Karpas-422 (cell line): ENCODE measurements at regions not wholly inside any gene's neighbourhood (a gene's known extent, or its start where the extent isn't known, plus 50 kb on each side); places are given as distances from the start of the nearest gene placed in this dataset.

Experiments used
- DNase-seq: peaks from one replicate; pipeline ENCODE4 v3.0.0-alpha.2; 2015
- H2AFZ ChIP-seq: fragments of 200-600 bp; sonication (generic); 2 replicates; pipeline ENCODE4 v1.6.1; 2014; ENCODE audit warnings: antibody characterized with exemption, low read length, mixed read lengths
- H3K27ac ChIP-seq: fragments of 200-600 bp; sonication (generic); 2 replicates; pipeline ENCODE4 v1.5.1; 2014; ENCODE audit warnings: mild to moderate bottlenecking, low read length, moderate library complexity
- H3K27me3 ChIP-seq: fragments of 200-600 bp; sonication (generic); 2 replicates; pipeline ENCODE4 v1.6.1; 2014; ENCODE audit warnings: low read length, mixed read lengths
- H3K36me3 ChIP-seq: fragments of 200-600 bp; sonication (generic); 2 replicates; pipeline ENCODE4 v1.6.1; 2014; ENCODE audit warnings: low read length, mixed read lengths; ENCODE audit not compliant: insufficient read depth
- H3K4me1 ChIP-seq: fragments of 200-600 bp; sonication (generic); 2 replicates; pipeline ENCODE4 v1.6.1; 2014; ENCODE audit warnings: mild to moderate bottlenecking, low read length, mixed read lengths
- H3K4me2 ChIP-seq: fragments of 200-600 bp; sonication (generic); 2 replicates; pipeline ENCODE4 v1.6.1; 2014; ENCODE audit warnings: low read length, low read depth, mild to moderate bottlenecking; ENCODE audit not compliant: poor library complexity, severe bottlenecking
- H3K4me3 ChIP-seq: fragments of 200-600 bp; sonication (generic); 2 replicates; pipeline ENCODE4 v1.5.1; 2014; ENCODE audit warnings: mild to moderate bottlenecking, antibody characterized with exemption, low read length, mixed read lengths
- H3K79me2 ChIP-seq: fragments of 200-600 bp; sonication (generic); 2 replicates; pipeline ENCODE4 v1.6.1; 2014; ENCODE audit warnings: mild to moderate bottlenecking, low read length, mixed read lengths
- H3K9ac ChIP-seq: fragments of 200-600 bp; sonication (generic); 2 replicates; pipeline ENCODE4 v1.6.0; 2014; ENCODE audit warnings: low read length
- H3K9me2 ChIP-seq: fragments of 200-600 bp; sonication (generic), shearing (Covaris generic); replicated peaks from 2 replicates; pipeline ENCODE4 v1.6.0; 2014; ENCODE audit warnings: mild to moderate bottlenecking, low read length, moderate library complexity; ENCODE audit not compliant: insufficient read depth
- H3K9me3 ChIP-seq: fragments of 300-700, 200-600 bp; sonication (generic); 2 replicates; pipeline ENCODE4 v1.6.1; 2014; ENCODE audit warnings: low read length, mixed read lengths
- H4K20me1 ChIP-seq: fragments of 200-600 bp; sonication (generic); 2 replicates; pipeline ENCODE4 v1.6.1; 2014; ENCODE audit warnings: mild to moderate bottlenecking, antibody characterized with exemption, low read length, low read depth; ENCODE audit not compliant: insufficient read depth

DNA sequence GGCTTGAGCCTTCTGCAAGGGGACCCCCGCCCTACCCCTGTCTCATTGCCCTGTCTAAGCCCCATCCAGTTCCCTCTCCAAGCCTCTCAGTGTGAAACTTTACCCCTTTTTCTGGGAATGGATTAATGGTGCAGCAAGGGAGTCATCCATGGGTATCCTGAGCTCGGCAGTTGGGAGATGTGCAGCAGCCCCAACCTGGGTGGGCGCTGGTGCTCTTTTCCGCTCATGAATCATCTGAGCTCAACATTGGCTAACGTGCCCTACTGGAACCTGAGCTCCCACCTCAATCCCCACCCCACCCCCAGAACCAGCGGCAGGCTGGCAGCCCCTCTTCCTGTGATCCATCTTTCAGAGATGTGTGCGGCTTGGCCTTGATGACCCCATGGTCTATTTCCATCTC lies 130.3 kb upstream of the MSX1 start:
- no peak for DNase-seq
- no peaks in the 10 kb centered on the region for H3K9me2 ChIP-seq
- no peaks in the 10 kb centered on the region for H3K79me2 ChIP-seq
- no peak overlapping the region for H3K4me2 ChIP-seq
- H3K27me3 ChIP-seq: no peaks in the 10 kb centered on the region
- H3K36me3 ChIP-seq: no peaks in the 10 kb centered on the region; the same call in 1 of the 2 replicates
- no peak overlapping the region for H2AFZ ChIP-seq
- no peaks in the 10 kb centered on the region for H3K4me1 ChIP-seq
- peaks cover 30% of the 10 kb centered on the region for H3K9me3 ChIP-seq
- no peak overlapping the region for H3K4me3 ChIP-seq
- H3K9ac ChIP-seq: no peak overlapping the region
- H3K27ac ChIP-seq: no peak overlapping the region
- H4K20me1 ChIP-seq: 0 out of 2 replicates have a peak, but pooled peaks cover 2% of the 10 kb centered on the region

DNA sequence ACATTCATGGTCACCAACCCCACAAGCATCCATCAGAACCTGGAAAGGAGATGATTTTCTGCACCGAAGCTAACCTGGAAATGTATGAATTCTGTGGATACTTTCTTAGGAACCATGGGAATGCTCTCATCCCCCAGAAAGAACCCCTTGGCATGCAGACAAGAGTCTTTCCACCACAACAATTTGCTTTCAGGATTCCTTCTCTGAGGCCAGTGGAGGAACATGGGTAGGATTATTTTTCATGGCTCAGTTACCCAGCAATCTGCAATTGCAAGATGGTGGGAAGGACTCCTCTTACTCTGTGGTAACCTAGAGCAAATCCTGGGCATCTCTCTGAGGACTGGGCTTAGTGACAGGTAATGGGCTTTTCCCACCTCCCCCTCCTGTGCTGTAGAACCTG lies 131.9 kb upstream of the MSX1 start:
- H3K9ac ChIP-seq: no peak overlapping the region
- H3K4me1 ChIP-seq: no peaks in the 10 kb centered on the region
- no peak overlapping the region for H3K27ac ChIP-seq
- no peak overlapping the region for H3K4me2 ChIP-seq
- no peaks in the 10 kb centered on the region; the same call in 1 of the 2 replicates for H3K36me3 ChIP-seq
- H3K27me3 ChIP-seq: no peaks in the 10 kb centered on the region
- H3K9me2 ChIP-seq: no peaks in the 10 kb centered on the region
- no peak overlapping the region for H3K4me3 ChIP-seq
- no peaks in the 10 kb centered on the region for H4K20me1 ChIP-seq
- no peaks in the 10 kb centered on the region for H3K79me2 ChIP-seq
- H2AFZ ChIP-seq: no peak overlapping the region
- no peak for DNase-seq
- H3K9me3 ChIP-seq: peaks cover 31% of the 10 kb centered on the region

DNA sequence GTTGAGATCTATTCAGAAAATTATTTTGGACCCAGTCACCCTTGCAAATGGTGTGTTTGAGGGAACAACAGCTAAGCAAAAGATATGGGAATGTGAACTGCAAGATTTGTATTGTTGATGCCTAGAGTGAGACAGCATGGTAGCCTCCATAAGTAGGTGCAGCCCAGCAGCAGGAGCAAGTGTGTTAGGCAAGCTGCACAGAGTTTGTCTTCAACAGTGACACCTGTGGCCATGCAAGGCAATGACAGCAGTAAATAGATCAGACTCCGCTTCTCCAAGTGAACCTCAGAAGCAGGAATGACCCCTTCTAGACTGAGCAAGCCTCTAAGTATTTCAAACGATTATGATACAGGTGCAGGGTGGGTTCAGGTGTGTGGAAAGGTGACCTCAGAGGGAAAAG lies 133.4 kb upstream of the MSX1 start:
- Histone ChIP-seq H3K79me2 (no peaks in the 10 kb centered on the region), H4K20me1 (no peaks in the 10 kb centered on the region), H3K9ac (no peak overlapping the region), H3K27ac (no peak overlapping the region), H3K4me3 (no peak overlapping the region), H3K4me1 (no peaks in the 10 kb centered on the region), H3K27me3 (no peaks in the 10 kb centered on the region), H3K9me2 (no peaks in the 10 kb centered on the region), H3K4me2 (no peak overlapping the region), H3K9me3 (peaks cover 31% of the 10 kb centered on the region), H2AFZ (no peak overlapping the region), H3K36me3 (no peaks in the 10 kb centered on the region; the same call in 1 of the 2 replicates)
- DNase-seq: no peak

DNA sequence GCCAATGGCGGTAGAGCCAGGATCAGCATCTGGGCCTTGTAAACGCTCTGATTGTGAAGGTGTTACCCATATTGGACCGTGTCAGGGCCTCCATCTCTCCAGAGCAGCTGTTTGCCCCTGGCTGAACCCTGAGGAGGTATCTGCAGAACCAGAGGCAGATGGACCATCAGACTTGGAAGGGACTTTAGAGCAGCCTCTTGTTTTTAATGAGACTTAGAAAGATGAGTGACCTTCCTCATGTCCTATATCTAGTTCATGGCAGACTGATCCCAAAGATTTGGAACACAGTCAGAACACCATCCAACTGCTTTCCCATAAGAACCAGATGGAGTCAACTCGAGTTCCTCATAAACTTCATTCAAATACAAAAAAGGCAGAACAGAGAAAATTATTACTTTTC lies 135.1 kb upstream of the MSX1 start:
- Histone ChIP-seq H3K9ac (no peak overlapping the region), H3K79me2 (no peaks in the 10 kb centered on the region), H3K9me2 (no peaks in the 10 kb centered on the region), H3K4me2 (no peak overlapping the region), H3K36me3 (no peaks in the 10 kb centered on the region; the same call in 1 of the 2 replicates), H3K4me3 (no peak overlapping the region), H4K20me1 (no peaks in the 10 kb centered on the region; the same call in 1 of the 2 replicates), H3K27ac (no peak overlapping the region), H3K4me1 (peaks cover 3% of the 10 kb centered on the region), H2AFZ (no peak overlapping the region), H3K27me3 (no peaks in the 10 kb centered on the region), H3K9me3 (peaks cover 31% of the 10 kb centered on the region)
- DNase-seq: no peak

DNA sequence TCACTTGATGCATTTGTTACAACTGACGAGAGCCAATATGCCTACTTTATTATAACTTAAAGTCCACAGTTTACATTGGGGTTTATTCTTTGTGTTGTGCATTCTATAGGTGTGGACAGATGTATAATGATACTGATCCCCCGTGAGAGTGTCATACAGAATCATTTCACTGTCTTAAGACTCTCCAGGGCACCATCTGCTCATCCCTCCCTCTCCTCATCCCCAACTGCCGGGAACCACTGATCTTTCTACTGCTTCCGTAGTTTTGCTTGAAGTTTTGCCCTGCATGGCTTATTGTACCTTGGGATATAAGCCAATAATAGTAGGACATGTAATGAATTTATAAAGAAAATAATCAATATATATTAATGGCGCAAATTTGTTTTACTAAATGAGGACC lies 137.8 kb upstream of the MSX1 start:
- Histone ChIP-seq H3K27me3 (no peaks in the 10 kb centered on the region), H2AFZ (no peak overlapping the region), H3K27ac (no peak overlapping the region), H4K20me1 (no peaks in the 10 kb centered on the region; the same call in 1 of the 2 replicates), H3K9me2 (no peaks in the 10 kb centered on the region), H3K79me2 (no peaks in the 10 kb centered on the region), H3K9me3 (peaks cover 26% of the 10 kb centered on the region), H3K4me2 (no peak overlapping the region), H3K4me3 (no peak overlapping the region), H3K36me3 (no peaks in the 10 kb centered on the region; the same call in 1 of the 2 replicates), H3K9ac (no peak overlapping the region), H3K4me1 (peaks cover 10% of the 10 kb centered on the region)
- no peak for DNase-seq

DNA sequence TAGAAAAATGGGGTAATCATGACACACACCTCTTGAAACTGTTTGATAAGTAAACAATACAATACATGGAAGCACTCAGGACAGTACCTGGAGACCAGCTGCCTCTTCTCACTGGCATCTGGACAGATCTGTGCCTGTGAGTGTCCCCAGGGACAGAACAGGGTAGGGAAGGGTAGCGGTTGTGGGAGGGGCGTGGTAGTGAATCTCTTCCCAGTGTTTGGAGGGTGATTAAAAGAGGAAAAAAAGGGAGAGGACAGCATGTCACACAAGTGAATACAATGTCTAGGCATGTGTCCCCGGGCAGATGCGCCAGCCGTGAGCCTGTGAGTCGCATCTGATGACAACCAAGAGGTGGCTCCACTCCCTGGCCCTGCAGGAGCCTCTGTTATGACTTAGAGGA lies 138.8 kb upstream of the MSX1 start:
- H3K27me3 ChIP-seq: no peaks in the 10 kb centered on the region
- H3K9ac ChIP-seq: no peak overlapping the region
- H4K20me1 ChIP-seq: no peaks in the 10 kb centered on the region; the same call in 1 of the 2 replicates
- H3K4me1 ChIP-seq: peaks cover 10% of the 10 kb centered on the region
- H3K4me3 ChIP-seq: no peak overlapping the region
- H3K79me2 ChIP-seq: no peaks in the 10 kb centered on the region
- H3K4me2 ChIP-seq: no peak overlapping the region
- DNase-seq: no peak
- no peak overlapping the region for H2AFZ ChIP-seq
- no peaks in the 10 kb centered on the region for H3K9me2 ChIP-seq
- H3K27ac ChIP-seq: no peak overlapping the region
- no peaks in the 10 kb centered on the region; the same call in 1 of the 2 replicates for H3K36me3 ChIP-seq
- H3K9me3 ChIP-seq: peaks cover 16% of the 10 kb centered on the region

DNA sequence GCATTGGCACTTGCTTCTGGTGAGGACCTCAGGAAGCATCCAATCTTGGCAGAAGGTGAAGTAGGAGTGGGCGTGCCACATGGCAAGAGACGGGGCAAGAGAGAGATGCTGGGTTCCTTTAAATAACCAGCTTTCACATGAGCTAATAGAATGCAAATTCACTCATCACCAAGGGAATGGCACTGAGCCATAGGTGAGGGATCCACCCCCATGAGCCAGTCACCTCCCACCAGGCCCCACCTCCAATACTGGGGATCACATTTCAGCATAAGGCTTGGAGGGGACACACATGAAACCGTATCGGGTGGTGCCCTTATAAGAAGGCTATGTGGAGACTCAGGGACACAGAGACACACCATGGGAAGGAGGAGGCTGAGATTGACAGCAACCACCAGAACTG lies 140.0 kb upstream of the MSX1 start:
- peak; percentile 64 for DNase-seq
- no peak overlapping the region for H3K4me3 ChIP-seq
- no peaks in the 10 kb centered on the region for H3K79me2 ChIP-seq
- no peaks in the 10 kb centered on the region for H3K9me2 ChIP-seq
- no peak overlapping the region for H3K9ac ChIP-seq
- no peaks in the 10 kb centered on the region; the same call in 1 of the 2 replicates for H4K20me1 ChIP-seq
- peaks cover 4% of the 10 kb centered on the region; the same call in 1 of the 2 replicates for H3K9me3 ChIP-seq
- peaks cover 10% of the 10 kb centered on the region for H3K4me1 ChIP-seq
- no peaks in the 10 kb centered on the region for H3K27me3 ChIP-seq
- no peaks in the 10 kb centered on the region; the same call in 1 of the 2 replicates for H3K36me3 ChIP-seq
- H3K4me2 ChIP-seq: no peak overlapping the region
- H3K27ac ChIP-seq: no peak overlapping the region
- H2AFZ ChIP-seq: no peak overlapping the region

DNA sequence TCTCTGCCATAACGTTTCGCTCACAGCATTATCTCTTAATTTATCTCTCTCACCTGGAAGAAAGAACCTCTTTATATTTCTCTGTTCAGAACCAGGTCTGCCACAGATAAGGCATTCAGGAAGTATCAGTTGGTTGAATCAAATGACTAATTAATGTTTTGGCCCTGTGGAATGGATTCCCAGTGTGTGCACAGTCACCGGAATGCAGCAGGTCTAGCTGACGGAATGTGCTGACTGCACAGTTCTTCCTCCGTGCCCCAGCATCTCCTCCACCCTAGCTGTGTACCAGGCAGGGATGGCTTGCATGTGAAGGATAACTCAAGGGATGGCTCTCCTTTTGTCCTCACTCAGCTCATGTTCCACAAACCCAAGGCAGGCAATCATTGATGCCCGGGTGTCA lies 141.8 kb upstream of the MSX1 start:
- Histone ChIP-seq H3K9me2 (no peaks in the 10 kb centered on the region), H4K20me1 (no peaks in the 10 kb centered on the region; the same call in 1 of the 2 replicates), H3K4me1 (peaks cover 10% of the 10 kb centered on the region), H3K9ac (no peak overlapping the region), H3K79me2 (no peaks in the 10 kb centered on the region), H3K4me2 (no peak overlapping the region), H3K4me3 (no peak overlapping the region), H3K36me3 (no peaks in the 10 kb centered on the region), H3K27ac (no peak overlapping the region), H3K9me3 (no peaks in the 10 kb centered on the region), H3K27me3 (no peaks in the 10 kb centered on the region), H2AFZ (no peak overlapping the region)
- no peak for DNase-seq

DNA sequence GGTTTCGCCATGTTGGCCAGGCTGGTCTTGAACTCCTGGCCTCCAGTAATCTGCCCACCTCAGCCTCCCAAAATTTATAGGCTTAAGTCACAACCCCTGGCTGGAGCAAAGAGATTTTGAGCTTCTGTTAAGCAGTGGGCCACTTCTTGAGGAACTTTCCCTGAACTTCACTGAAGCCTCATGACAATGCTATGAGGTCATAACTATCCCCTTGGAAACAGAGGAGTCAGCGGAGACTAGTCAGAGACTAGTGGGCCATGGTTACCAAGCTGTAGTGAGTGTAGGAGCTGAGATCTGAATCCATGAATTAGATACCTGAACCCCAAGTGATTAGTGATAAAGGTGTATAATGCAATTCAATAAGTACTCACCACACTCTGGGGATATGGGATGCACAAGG lies 145.1 kb upstream of the MSX1 start:
- Histone ChIP-seq H3K9me3 (no peaks in the 10 kb centered on the region), H3K4me1 (peaks cover 7% of the 10 kb centered on the region), H2AFZ (no peak overlapping the region), H3K9ac (no peak overlapping the region), H4K20me1 (no peaks in the 10 kb centered on the region; the same call in 1 of the 2 replicates), H3K36me3 (no peaks in the 10 kb centered on the region), H3K4me2 (no peak overlapping the region), H3K27me3 (no peaks in the 10 kb centered on the region), H3K4me3 (no peak overlapping the region), H3K9me2 (no peaks in the 10 kb centered on the region), H3K27ac (no peak overlapping the region), H3K79me2 (no peaks in the 10 kb centered on the region)
- no peak for DNase-seq
